NCI-H345 (cell line): ENCODE measurements at regions not wholly inside any gene's neighbourhood (a gene's known extent, or its start where the extent isn't known, plus 50 kb on each side); places are given as distances from the start of the nearest gene placed in this dataset.

Experiments used
- DNase-seq: peaks from one replicate; lab custom pipeline; 2025; lab: John Stamatoyannopoulos, UW

- DNase-seq: no peak
Observed at GRCh38 chr20:22652681-22653588, 68.6 kb upstream of the FOXA2 start.

- no peak for DNase-seq
Observed at GRCh38 chr20:22653658-22654642, 69.6 kb upstream of the FOXA2 start.

- peak; percentile 63 for DNase-seq
Observed at GRCh38 chr20:22663528-22664025, 79.2 kb upstream of the FOXA2 start.

GRCh38 chr20:22667198-22667597, 82.8 kb upstream of the FOXA2 start:
- DNase-seq: no peak

GRCh38 chr20:22672191-22672590, 87.8 kb upstream of the FOXA2 start:
- DNase-seq: no peak

GRCh38 chr20:22673467-22673866, 89.1 kb upstream of the FOXA2 start:
- DNase-seq: no peak

- DNase-seq: no peak
Observed at GRCh38 chr20:22675341-22675740, 91.0 kb upstream of the FOXA2 start.

- no peak for DNase-seq
Observed at GRCh38 chr20:22678678-22679077, 94.3 kb upstream of the FOXA2 start.

- DNase-seq: no peak
Observed at GRCh38 chr20:22679197-22679596, 94.8 kb upstream of the FOXA2 start.

- no peak for DNase-seq
Observed at GRCh38 chr20:22680031-22680740, 95.8 kb upstream of the FOXA2 start.

GRCh38 chr20:22681591-22682248, 97.3 kb upstream of the FOXA2 start:
- DNase-seq: no peak

- no peak for DNase-seq
Observed at GRCh38 chr20:22682381-22682780, 98.0 kb upstream of the FOXA2 start.

- DNase-seq: peak; percentile 83
Observed at GRCh38 chr20:22684072-22684762, 99.8 kb upstream of the FOXA2 start.

GRCh38 chr20:22684763-22685443, 100.5 kb upstream of the FOXA2 start:
- peak; percentile 21 for DNase-seq

- peak; percentile 14 for DNase-seq
Observed at GRCh38 chr20:22686097-22686496, 101.7 kb upstream of the FOXA2 start.

GRCh38 chr20:22687676-22688349, 103.4 kb upstream of the FOXA2 start:
- no peak for DNase-seq

GRCh38 chr20:22688485-22688884, 104.1 kb upstream of the FOXA2 start:
- no peak for DNase-seq

GRCh38 chr20:22689266-22689665, 104.9 kb upstream of the FOXA2 start:
- DNase-seq: no peak

- no peak for DNase-seq
Observed at GRCh38 chr20:22690000-22690399, 105.6 kb upstream of the FOXA2 start.
